ENCODE measurements at regions not wholly inside any gene's neighbourhood (a gene's known extent, or its start where the extent isn't known, plus 50 kb on each side); places are given as distances from the start of the nearest gene placed in this dataset.

DNA sequence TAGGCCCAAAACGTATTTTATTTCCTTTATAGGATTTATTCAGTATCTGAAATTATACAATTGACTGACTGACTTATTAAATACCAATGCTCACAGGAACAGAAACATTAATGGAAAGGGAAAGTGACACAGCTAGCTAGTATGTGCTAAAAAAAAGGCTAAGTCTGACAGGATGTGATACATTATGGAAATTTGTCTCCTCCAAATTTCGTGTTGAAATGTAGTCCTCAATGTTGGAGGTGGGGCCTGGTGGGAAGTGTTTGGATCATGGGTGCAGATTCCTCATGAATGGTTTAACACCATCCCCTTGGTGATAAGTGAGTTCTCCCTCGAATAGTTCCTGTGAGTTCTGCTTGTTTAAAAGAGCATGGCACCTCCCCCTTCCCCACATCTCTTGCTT is 70.6 kb upstream of the WDR75 start:
- no peak overlapping the region for H3K27ac ChIP-seq (ENCODE audit: low read depth, low read length)
- no peaks in the 10 kb centered on the region for H3K27me3 ChIP-seq (ENCODE audit: control insufficient read depth, insufficient read depth, low read length)
- no peaks in the 10 kb centered on the region for H3K4me1 ChIP-seq (ENCODE audit: control insufficient read depth, insufficient read depth, low read length)
- no peaks in the 10 kb centered on the region for H3K36me3 ChIP-seq (ENCODE audit: control insufficient read depth, insufficient read depth, low read length)
- no peak overlapping the region for H3K4me3 ChIP-seq (ENCODE audit: low read depth, low read length)
- WGBS (ENCODE audit: insufficient coverage), result 100% methylated on average over 1 of the region's 3 CpGs
- DNase-seq (ENCODE audit: low read depth in 4 of 6, low spot score in 6 of 6), result no peak
- H3K9me3 ChIP-seq (ENCODE audit: control insufficient read depth, insufficient read depth, low read length), result no peaks in the 10 kb centered on the region

GRCh38 chr2:189372688-189373257 is 68.5 kb upstream of the WDR75 start:
- Histone ChIP-seq H3K27me3 (ENCODE audit: control insufficient read depth, insufficient read depth, low read length) (no peaks in the 10 kb centered on the region), H3K36me3 (ENCODE audit: control insufficient read depth, insufficient read depth, low read length) (no peaks in the 10 kb centered on the region), H3K27ac (ENCODE audit: low read depth, low read length) (no peak overlapping the region), H3K4me3 (ENCODE audit: low read depth, low read length) (no peak overlapping the region), H3K9me3 (ENCODE audit: control insufficient read depth, insufficient read depth, low read length) (no peaks in the 10 kb centered on the region), H3K4me1 (ENCODE audit: control insufficient read depth, insufficient read depth, low read length) (no peaks in the 10 kb centered on the region)
- DNase-seq (ENCODE audit: low read depth in 4 of 6, low spot score in 6 of 6), result peak in 1 of 6 donors; percentile 37
- no CpG with 5 or more reads among the region's 1 CpG for WGBS (ENCODE audit: insufficient coverage)

- DNase-seq (ENCODE audit: low read depth in 4 of 6, low spot score in 6 of 6), result no peak
- Histone ChIP-seq H3K4me1 (ENCODE audit: control insufficient read depth, insufficient read depth, low read length) (no peaks in the 10 kb centered on the region), H3K27me3 (ENCODE audit: control insufficient read depth, insufficient read depth, low read length) (no peaks in the 10 kb centered on the region), H3K36me3 (ENCODE audit: control insufficient read depth, insufficient read depth, low read length) (no peaks in the 10 kb centered on the region), H3K27ac (ENCODE audit: low read depth, low read length) (no peak overlapping the region), H3K4me3 (ENCODE audit: low read depth, low read length) (no peak overlapping the region), H3K9me3 (ENCODE audit: control insufficient read depth, insufficient read depth, low read length) (no peaks in the 10 kb centered on the region)
Measured at GRCh38 chr2:189374481-189374880, 66.8 kb upstream of the WDR75 start.

DNA sequence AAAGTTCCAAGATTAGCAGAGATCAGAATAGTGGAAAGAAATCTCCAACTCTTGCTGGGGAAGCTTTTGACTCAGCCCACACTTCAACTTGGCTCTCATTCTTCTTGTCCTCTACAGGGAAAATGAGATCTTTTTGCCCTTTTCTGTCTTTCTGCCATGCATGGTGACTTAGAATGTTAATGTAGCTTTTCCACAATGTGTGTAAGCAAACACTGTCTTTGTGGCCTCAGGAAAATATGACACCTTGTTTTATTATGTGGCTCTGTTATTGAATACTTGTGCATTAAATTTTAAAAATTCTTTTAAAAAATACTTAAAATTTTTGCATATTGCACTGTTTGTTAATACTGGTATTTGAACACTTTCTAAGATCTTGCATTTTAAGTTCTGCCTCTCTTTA is 65.4 kb upstream of the WDR75 start:
- no peaks in the 10 kb centered on the region for H3K9me3 ChIP-seq (ENCODE audit: control insufficient read depth, insufficient read depth, low read length)
- no peak overlapping the region for H3K27ac ChIP-seq (ENCODE audit: low read depth, low read length)
- DNase-seq (ENCODE audit: low read depth in 4 of 6, low spot score in 6 of 6), result no peak
- no peak overlapping the region for H3K4me3 ChIP-seq (ENCODE audit: low read depth, low read length)
- H3K4me1 ChIP-seq (ENCODE audit: control insufficient read depth, insufficient read depth, low read length), result no peaks in the 10 kb centered on the region
- H3K27me3 ChIP-seq (ENCODE audit: control insufficient read depth, insufficient read depth, low read length), result no peaks in the 10 kb centered on the region
- no peaks in the 10 kb centered on the region for H3K36me3 ChIP-seq (ENCODE audit: control insufficient read depth, insufficient read depth, low read length)

DNA sequence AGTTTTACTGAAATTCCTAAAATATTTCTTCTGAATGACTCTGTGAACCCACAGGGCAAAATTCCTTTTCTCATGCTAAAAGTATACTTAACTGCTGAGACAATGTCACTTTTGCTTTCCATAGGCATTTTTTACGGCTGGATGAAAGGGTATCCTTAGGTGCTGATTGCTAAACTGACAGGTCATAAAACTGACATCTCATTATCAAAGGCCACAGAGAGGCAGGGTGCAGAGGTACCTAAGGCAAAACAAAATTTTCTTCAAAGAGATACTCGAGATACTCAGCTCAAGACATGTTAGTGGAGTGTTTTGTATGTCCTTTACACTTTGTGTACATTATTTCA is 62.0 kb upstream of the WDR75 start:
- H3K4me1 ChIP-seq (ENCODE audit: control insufficient read depth, insufficient read depth, low read length), result no peaks in the 10 kb centered on the region
- no peaks in the 10 kb centered on the region for H3K27me3 ChIP-seq (ENCODE audit: control insufficient read depth, insufficient read depth, low read length)
- WGBS (ENCODE audit: insufficient coverage), result 20% methylated on average over 1 of the region's 2 CpGs
- H3K9me3 ChIP-seq (ENCODE audit: control insufficient read depth, insufficient read depth, low read length), result no peaks in the 10 kb centered on the region
- peak in 1 of 6 donors; percentile 32 for DNase-seq (ENCODE audit: low read depth in 4 of 6, low spot score in 6 of 6)
- no peak overlapping the region for H3K4me3 ChIP-seq (ENCODE audit: low read depth, low read length)
- H3K27ac ChIP-seq (ENCODE audit: low read depth, low read length), result no peak overlapping the region
- H3K36me3 ChIP-seq (ENCODE audit: control insufficient read depth, insufficient read depth, low read length), result no peaks in the 10 kb centered on the region

DNA sequence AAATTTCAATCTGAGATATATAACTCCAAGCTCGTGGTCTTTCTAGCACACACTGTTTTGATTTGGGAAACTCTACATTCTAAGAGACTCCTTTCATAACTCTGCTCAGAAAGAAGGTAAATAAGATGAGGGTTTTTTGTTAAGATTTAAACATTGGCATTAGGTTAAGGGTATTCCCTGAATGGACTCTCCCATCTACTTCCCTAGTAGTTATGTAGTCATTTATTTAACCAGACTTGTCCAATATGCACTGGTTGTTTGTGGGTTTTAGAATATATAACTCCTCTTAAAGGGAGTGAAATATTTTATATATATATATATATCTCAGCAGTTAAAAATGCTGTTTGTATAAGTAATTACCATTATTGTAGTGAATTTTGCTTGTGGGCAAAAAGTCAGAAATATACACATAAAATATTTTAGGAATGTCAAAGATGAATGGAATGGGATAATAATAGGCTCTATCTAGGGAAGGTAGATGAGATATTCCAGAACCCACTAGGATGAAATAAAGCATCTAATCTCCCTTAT is 61.5 kb upstream of the WDR75 start:
- no peak overlapping the region for H3K4me3 ChIP-seq (ENCODE audit: low read depth, low read length)
- no peaks in the 10 kb centered on the region for H3K36me3 ChIP-seq (ENCODE audit: control insufficient read depth, insufficient read depth, low read length)
- no peak for DNase-seq (ENCODE audit: low read depth in 4 of 6, low spot score in 6 of 6)
- H3K27me3 ChIP-seq (ENCODE audit: control insufficient read depth, insufficient read depth, low read length), result no peaks in the 10 kb centered on the region
- no peak overlapping the region for H3K27ac ChIP-seq (ENCODE audit: low read depth, low read length)
- WGBS (ENCODE audit: insufficient coverage), result no CpG with 5 or more reads among the region's 1 CpG
- H3K9me3 ChIP-seq (ENCODE audit: control insufficient read depth, insufficient read depth, low read length), result no peaks in the 10 kb centered on the region
- H3K4me1 ChIP-seq (ENCODE audit: control insufficient read depth, insufficient read depth, low read length), result no peaks in the 10 kb centered on the region

DNA sequence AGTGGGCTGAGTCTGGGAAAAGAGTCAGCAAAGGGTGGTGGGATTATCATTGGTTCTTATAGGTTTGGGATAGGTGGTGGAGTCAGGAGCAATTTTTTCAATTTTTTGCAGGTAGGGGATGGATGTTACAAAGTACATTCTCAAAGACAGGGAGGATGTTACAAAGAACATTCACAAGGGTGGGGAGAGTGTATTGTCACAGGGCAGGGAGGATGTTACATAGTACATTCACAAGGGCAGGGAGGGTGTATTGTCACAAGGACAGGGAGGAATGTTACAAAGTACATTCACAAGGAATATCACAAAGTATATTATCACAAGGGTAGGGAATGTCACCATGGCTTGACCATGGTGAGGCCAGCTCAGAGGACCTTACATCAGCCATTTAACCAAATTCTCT is 58.6 kb upstream of the WDR75 start:
- no peaks in the 10 kb centered on the region for H3K9me3 ChIP-seq (ENCODE audit: control insufficient read depth, insufficient read depth, low read length)

GRCh38 chr2:189386741-189387140 is 54.5 kb upstream of the WDR75 start:
- Histone ChIP-seq H3K9me3 (ENCODE audit: control insufficient read depth, insufficient read depth, low read length) (no peaks in the 10 kb centered on the region), H3K4me1 (ENCODE audit: control insufficient read depth, insufficient read depth, low read length) (no peaks in the 10 kb centered on the region), H3K36me3 (ENCODE audit: control insufficient read depth, insufficient read depth, low read length) (no peaks in the 10 kb centered on the region), H3K27me3 (ENCODE audit: control insufficient read depth, insufficient read depth, low read length) (no peaks in the 10 kb centered on the region), H3K4me3 (ENCODE audit: low read depth, low read length) (no peak overlapping the region), H3K27ac (ENCODE audit: low read depth, low read length) (no peak overlapping the region)
- DNase-seq (ENCODE audit: low read depth in 4 of 6, low spot score in 6 of 6), result no peak
- 100% methylated on average over 1 of the region's 3 CpGs for WGBS (ENCODE audit: insufficient coverage)

More for the DNA sequence above, 58.6 kb upstream of the WDR75 start:
- Histone ChIP-seq H3K27ac (ENCODE audit: low read depth, low read length) (no peak overlapping the region), H3K27me3 (ENCODE audit: control insufficient read depth, insufficient read depth, low read length) (no peaks in the 10 kb centered on the region), H3K36me3 (ENCODE audit: control insufficient read depth, insufficient read depth, low read length) (no peaks in the 10 kb centered on the region), H3K4me1 (ENCODE audit: control insufficient read depth, insufficient read depth, low read length) (no peaks in the 10 kb centered on the region), H3K4me3 (ENCODE audit: low read depth, low read length) (no peak overlapping the region)
- no peak for DNase-seq (ENCODE audit: low read depth in 4 of 6, low spot score in 6 of 6)

DNA sequence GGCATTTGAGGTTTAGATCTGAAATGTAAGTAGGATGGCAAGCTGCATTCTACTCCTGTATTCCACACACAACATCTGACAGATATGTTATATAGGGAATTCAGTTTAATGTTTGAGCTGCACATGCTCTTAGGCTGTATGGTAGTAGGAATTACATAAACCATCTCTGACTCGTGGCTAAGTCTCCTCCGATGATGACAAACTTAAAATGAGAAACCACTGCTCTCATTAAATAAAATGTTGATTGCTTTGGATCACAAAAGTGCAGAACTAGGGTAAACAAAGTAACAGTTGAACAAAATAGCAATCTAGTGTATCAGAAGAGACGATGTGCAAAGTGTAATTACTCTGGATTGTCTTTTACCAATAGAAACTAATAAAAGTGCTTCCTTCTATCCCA is 50.1 kb upstream of the WDR75 start:
- Histone ChIP-seq H3K27ac (ENCODE audit: low read depth, low read length) (no peak overlapping the region), H3K9me3 (ENCODE audit: control insufficient read depth, insufficient read depth, low read length) (no peaks in the 10 kb centered on the region), H3K4me1 (ENCODE audit: control insufficient read depth, insufficient read depth, low read length) (no peaks in the 10 kb centered on the region), H3K4me3 (ENCODE audit: low read depth, low read length) (no peak overlapping the region), H3K27me3 (ENCODE audit: control insufficient read depth, insufficient read depth, low read length) (no peaks in the 10 kb centered on the region), H3K36me3 (ENCODE audit: control insufficient read depth, insufficient read depth, low read length) (no peaks in the 10 kb centered on the region)
- no peak for DNase-seq (ENCODE audit: low read depth in 4 of 6, low spot score in 6 of 6)
- WGBS (ENCODE audit: insufficient coverage), result no CpG with 5 or more reads among the region's 3 CpGs

Data from spinal cord (tissue), 9 donors.